IMR-90 (cell line): ENCODE measurements at regions not wholly inside any gene's neighbourhood (a gene's known extent, or its start where the extent isn't known, plus 50 kb on each side); places are given as distances from the start of the nearest gene placed in this dataset.

Experiments
- ATAC-seq: fragments of 200-7000 bp; cut with Tn5 transposase; 2 replicates; pipeline ENCODE4 v1.9.1; 2020; ENCODE audit warnings: low read depth, mild to moderate bottlenecking, moderate library complexity
- BruUV-seq: library from RNA; stranded (reverse); fragments of 400-500 nt; replicated peaks from 2 replicates; lab custom pipeline; 2021; lab: Mats Ljungman, UMichigan
- CTCF ChIA-PET: fragments of 300-600 bp; formaldehyde crosslinking; extraction: SDS; loops from one replicate; lab custom pipeline; 2021; ENCODE audit warnings: antibody characterized with exemption; lab: Yijun Ruan, JAX
- POLR2A ChIA-PET: fragments of 300-600 bp; sonication (Branson Sonifier 250); formaldehyde crosslinking; loops from one replicate; lab custom pipeline; 2022; ENCODE audit warnings: antibody characterized with exemption; ENCODE audit not compliant: unreplicated experiment; lab: Charles Lee
- DNase-seq: peaks from one replicate; pipeline ENCODE4 v3.0.0; 2013
- H2AFZ ChIP-seq: replicated peaks from 2 replicates; pipeline ENCODE3; 2013; ENCODE audit warnings: low read length, mild to moderate bottlenecking; ENCODE audit not compliant: poor library complexity
- H2AK5ac ChIP-seq: 2 replicates; pipeline ENCODE4 v1.6.1; 2013; ENCODE audit warnings: low read depth, low read length, inconsistent platforms
- H2AK9ac ChIP-seq: replicated peaks from 2 replicates; pipeline ENCODE3; 2013; ENCODE audit warnings: mild to moderate bottlenecking, low read depth, low read length, moderate library complexity; ENCODE audit not compliant: poor library complexity
- H2BK120ac ChIP-seq: 2 replicates; pipeline ENCODE4 v1.6.1; 2013; ENCODE audit warnings: low read depth, low read length, inconsistent platforms
- H2BK15ac ChIP-seq: 3 replicates; pipeline ENCODE4 v1.6.1; 2013; ENCODE audit warnings: low read depth, low read length, inconsistent platforms
- H2BK20ac ChIP-seq: 2 replicates; pipeline ENCODE4 v1.6.1; 2013; ENCODE audit warnings: low read depth, mild to moderate bottlenecking, inconsistent platforms, low read length, moderate library complexity
- H2BK5ac ChIP-seq: 2 replicates; pipeline ENCODE4 v1.6.1; 2013; ENCODE audit warnings: mild to moderate bottlenecking, low read depth, low read length, inconsistent platforms; ENCODE audit not compliant: poor library complexity, severe bottlenecking
- H3K14ac ChIP-seq: replicated peaks from 2 replicates; pipeline ENCODE4 v1.6.1; 2013; ENCODE audit warnings: low read depth, low read length, inconsistent platforms
- H3K18ac ChIP-seq: 2 replicates; pipeline ENCODE4 v1.6.1; 2013; ENCODE audit warnings: low read depth, low read length, control low read depth
- H3K23ac ChIP-seq: 2 replicates; pipeline ENCODE4 v1.6.1; 2013; ENCODE audit warnings: low read depth, low read length, inconsistent platforms
- H3K27ac ChIP-seq: 2 replicates; pipeline ENCODE4 v1.5.1; 2013; ENCODE audit warnings: mild to moderate bottlenecking, control low read depth, low read length; ENCODE audit not compliant: insufficient read depth
- H3K27me3 ChIP-seq: 2 replicates; pipeline ENCODE4 v1.6.1; 2013; ENCODE audit warnings: low read length; ENCODE audit not compliant: control insufficient read depth, insufficient read depth
- H3K36me3 ChIP-seq: 2 replicates; pipeline ENCODE4 v1.6.1; 2013; ENCODE audit warnings: low read length, mixed read lengths; ENCODE audit not compliant: control insufficient read depth, insufficient read depth
- H3K4ac ChIP-seq: 2 replicates; pipeline ENCODE4 v1.6.1; 2013; ENCODE audit warnings: low read depth, low read length, inconsistent platforms
- H3K4me1 ChIP-seq: 2 replicates; pipeline ENCODE4 v1.6.1; 2013; ENCODE audit warnings: low read length, mixed read lengths; ENCODE audit not compliant: control insufficient read depth, insufficient read depth
- H3K4me2 ChIP-seq: 2 replicates; pipeline ENCODE4 v1.6.1; 2013; ENCODE audit warnings: low read depth, mild to moderate bottlenecking, control low read depth, low read length, moderate library complexity
- H3K4me3 ChIP-seq: 2 replicates; pipeline ENCODE4 v1.5.1; 2013; ENCODE audit warnings: low read depth, mild to moderate bottlenecking, control low read depth, low read length, moderate library complexity; ENCODE audit not compliant: insufficient read depth
- H3K56ac ChIP-seq: 2 replicates; pipeline ENCODE4 v1.6.1; 2013; ENCODE audit warnings: low read length, inconsistent platforms; ENCODE audit not compliant: insufficient read depth; ENCODE audit errors: extremely low read depth
- H3K79me1 ChIP-seq, 2 experiments: 2 replicates each; pipeline ENCODE4 v1.6.1; 2013; ENCODE audit warnings: low read length in 2 of 2, inconsistent platforms in 1 of 2, low read depth in 1 of 2
- H3K9ac ChIP-seq: 2 replicates; pipeline ENCODE4 v1.6.1; 2013; ENCODE audit warnings: low read depth, low read length, control low read depth
- H3K9me1 ChIP-seq: 2 replicates; pipeline ENCODE4 v1.6.1; 2013; ENCODE audit warnings: low read length, inconsistent platforms; ENCODE audit not compliant: insufficient read depth
- H3K9me3 ChIP-seq: 2 replicates; pipeline ENCODE4 v1.6.1; 2013; ENCODE audit warnings: low read length; ENCODE audit not compliant: control insufficient read depth, insufficient read depth
- H4K20me1 ChIP-seq: 2 replicates; pipeline ENCODE4 v1.6.1; 2013; ENCODE audit warnings: low read length, inconsistent platforms; ENCODE audit not compliant: insufficient read depth
- H4K5ac ChIP-seq: 2 replicates; pipeline ENCODE4 v1.6.1; 2013; ENCODE audit warnings: mild to moderate bottlenecking, low read depth, low read length, control low read depth
- H4K8ac ChIP-seq, 2 experiments: 2 replicates each; pipeline ENCODE4 v1.6.1; 2013; ENCODE audit warnings: low read depth in 2 of 2, low read length in 2 of 2, control low read depth in 1 of 2, inconsistent platforms in 1 of 2
- H4K91ac ChIP-seq: 2 replicates; pipeline ENCODE4 v1.6.1; 2013; ENCODE audit warnings: low read depth, low read length, inconsistent platforms; ENCODE audit not compliant: insufficient read depth
- BHLHE40 ChIP-seq: fragments of 150-350 bp; IDR thresholded peaks from 2 replicates; pipeline ENCODE4 v1.6.1; 2016; ENCODE audit warnings: mild to moderate bottlenecking, low read depth, low read length
- CEBPB ChIP-seq: IDR thresholded peaks from 2 replicates; pipeline ENCODE4 v1.6.1; 2012; ENCODE audit warnings: low read depth, low read length, improper control_type of control experiment
- CHD1 ChIP-seq: IDR thresholded peaks from 2 replicates; pipeline ENCODE4 v1.6.1; 2012; ENCODE audit warnings: low read depth, low read length, improper control_type of control experiment
- FOS ChIP-seq: fragments of 150-350 bp; IDR thresholded peaks from 2 replicates; pipeline ENCODE4 v1.6.1; 2016; ENCODE audit warnings: low read depth, low read length
- MAFK ChIP-seq: IDR thresholded peaks from 2 replicates; pipeline ENCODE4 v1.6.1; 2012; ENCODE audit warnings: low read depth, low read length, improper control_type of control experiment
- MAZ ChIP-seq: IDR thresholded peaks from 2 replicates; pipeline ENCODE4 v1.6.1; 2012; ENCODE audit warnings: low read depth, mild to moderate bottlenecking, low read length, improper control_type of control experiment, moderate library complexity, borderline replicate concordance
- MXI1 ChIP-seq: IDR thresholded peaks from 2 replicates; pipeline ENCODE4 v1.6.1; 2012; ENCODE audit warnings: low read depth, mild to moderate bottlenecking, low read length, moderate library complexity, borderline replicate concordance
- NFE2L2 ChIP-seq: fragments of 150-350 bp; IDR thresholded peaks from 2 replicates; pipeline ENCODE4 v1.6.1; 2016; ENCODE audit warnings: low read depth, mild to moderate bottlenecking, low read length
- POLR2A ChIP-seq: IDR thresholded peaks from 2 replicates; pipeline ENCODE4 v1.6.1; 2012; ENCODE audit warnings: mild to moderate bottlenecking, low read depth, low read length
- RCOR1 ChIP-seq: IDR thresholded peaks from 2 replicates; pipeline ENCODE4 v1.6.1; 2012; ENCODE audit warnings: mild to moderate bottlenecking, low read length, improper control_type of control experiment; ENCODE audit not compliant: insufficient replicate concordance
- RFX5 ChIP-seq: IDR thresholded peaks from 2 replicates; pipeline ENCODE4 v1.8.0; 2012; ENCODE audit warnings: low read depth, mild to moderate bottlenecking, low read length, moderate library complexity
- SMC3 ChIP-seq: fragments of 150-350 bp; IDR thresholded peaks from 2 replicates; pipeline ENCODE4 v1.6.1; 2016; ENCODE audit warnings: low read depth, mild to moderate bottlenecking, antibody characterized with exemption, low read length, moderate library complexity
- dilution Hi-C: fragments of 300-500 bp; cut with HindIII; formaldehyde crosslinking; loops from one replicate; pipeline ENCODE4 v1.14.3; 2018; ENCODE audit warnings: low sequenced_read_pairs; ENCODE audit not compliant: unreplicated experiment
- in situ Hi-C: fragments of 300-500 bp; cut with MboI; formaldehyde crosslinking; loops from 3 replicates; pipeline ENCODE4 v1.14.3; 2019; ENCODE audit warnings: low sequenced_read_pairs, inconsistent platforms, mixed read lengths
- intact Hi-C: fragments of 100-400 bp; cut with micrococcal nuclease; formaldehyde crosslinking; loops from 2 replicates; pipeline ENCODE4 v1.10.0; 2022
- TF ChIP-seq, protein P1 (sequence below): fragments of 150-350 bp; IDR thresholded peaks from 2 replicates; pipeline ENCODE4 v1.6.1; 2016; ENCODE audit warnings: low read depth, mild to moderate bottlenecking, low read length, moderate library complexity, borderline replicate concordance
- TF ChIP-seq, protein P2 (sequence below): fragments of 150-350 bp; IDR thresholded peaks from 2 replicates; pipeline ENCODE4 v1.6.1; 2017; ENCODE audit warnings: mild to moderate bottlenecking, antibody characterized with exemption, low read length, low read depth
- TF ChIP-seq, protein P3 (sequence below): conservative IDR thresholded peaks from 2 replicates; pipeline ENCODE4 v1.5.1; 2012; ENCODE audit warnings: mild to moderate bottlenecking, low read depth, low read length, improper control_type of control experiment

DNA sequence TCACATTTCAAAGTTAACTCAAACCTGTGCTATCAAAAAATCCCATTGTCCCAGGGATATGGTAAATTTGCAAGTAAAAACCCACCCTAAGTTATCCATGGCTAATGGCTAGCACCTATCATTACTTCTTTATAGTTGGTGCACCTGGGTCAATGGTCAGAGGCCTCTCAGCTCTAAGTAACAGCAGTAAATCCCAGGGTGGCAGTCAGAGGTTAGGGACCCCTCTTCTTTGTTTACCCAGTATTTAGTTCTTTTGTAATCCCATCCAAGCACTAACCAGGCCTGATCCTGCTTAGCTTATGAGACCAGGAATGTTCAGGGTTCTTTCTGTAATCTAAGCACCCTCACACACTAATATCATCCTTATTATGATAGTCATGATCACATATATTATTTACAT, 52.1 kb upstream of the WWC1 start:
- dilution Hi-C loops: no loop called here

More for the DNA sequence above, 52.1 kb upstream of the WWC1 start:
- no peak overlapping the region for H2BK15ac ChIP-seq
- no peak overlapping the region for H3K4me3 ChIP-seq
- H2AFZ ChIP-seq: no peak overlapping the region
- no peak overlapping the region for H2AK5ac ChIP-seq
- no peak overlapping the region for H2AK9ac ChIP-seq
- H3K23ac ChIP-seq: no peak overlapping the region
- H3K56ac ChIP-seq: no peak overlapping the region
- H2BK20ac ChIP-seq: no peak overlapping the region
- no peaks in the 10 kb centered on the region for H3K9me3 ChIP-seq
- no peak overlapping the region for H4K8ac ChIP-seq
- no peak for DNase-seq
- POLR2A ChIA-PET: no interaction called here
- no peak overlapping the region for H3K18ac ChIP-seq
- intact Hi-C loops (no loop called here), in situ Hi-C loops (no loop called here)
- no peak overlapping the region for H3K14ac ChIP-seq
- no peak overlapping the region for H2BK5ac ChIP-seq
- CTCF ChIA-PET: no interaction called here
- TF ChIP-seq, protein P1, sequence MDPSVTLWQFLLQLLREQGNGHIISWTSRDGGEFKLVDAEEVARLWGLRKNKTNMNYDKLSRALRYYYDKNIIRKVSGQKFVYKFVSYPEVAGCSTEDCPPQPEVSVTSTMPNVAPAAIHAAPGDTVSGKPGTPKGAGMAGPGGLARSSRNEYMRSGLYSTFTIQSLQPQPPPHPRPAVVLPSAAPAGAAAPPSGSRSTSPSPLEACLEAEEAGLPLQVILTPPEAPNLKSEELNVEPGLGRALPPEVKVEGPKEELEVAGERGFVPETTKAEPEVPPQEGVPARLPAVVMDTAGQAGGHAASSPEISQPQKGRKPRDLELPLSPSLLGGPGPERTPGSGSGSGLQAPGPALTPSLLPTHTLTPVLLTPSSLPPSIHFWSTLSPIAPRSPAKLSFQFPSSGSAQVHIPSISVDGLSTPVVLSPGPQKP: no peak
- TF ChIP-seq NFE2L2: no peak
- TF ChIP-seq SMC3: no peak
- TF ChIP-seq POLR2A: no peak
- TF ChIP-seq, protein P2, sequence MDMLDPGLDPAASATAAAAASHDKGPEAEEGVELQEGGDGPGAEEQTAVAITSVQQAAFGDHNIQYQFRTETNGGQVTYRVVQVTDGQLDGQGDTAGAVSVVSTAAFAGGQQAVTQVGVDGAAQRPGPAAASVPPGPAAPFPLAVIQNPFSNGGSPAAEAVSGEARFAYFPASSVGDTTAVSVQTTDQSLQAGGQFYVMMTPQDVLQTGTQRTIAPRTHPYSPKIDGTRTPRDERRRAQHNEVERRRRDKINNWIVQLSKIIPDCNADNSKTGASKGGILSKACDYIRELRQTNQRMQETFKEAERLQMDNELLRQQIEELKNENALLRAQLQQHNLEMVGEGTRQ: no peak
- TF ChIP-seq, protein P3, sequence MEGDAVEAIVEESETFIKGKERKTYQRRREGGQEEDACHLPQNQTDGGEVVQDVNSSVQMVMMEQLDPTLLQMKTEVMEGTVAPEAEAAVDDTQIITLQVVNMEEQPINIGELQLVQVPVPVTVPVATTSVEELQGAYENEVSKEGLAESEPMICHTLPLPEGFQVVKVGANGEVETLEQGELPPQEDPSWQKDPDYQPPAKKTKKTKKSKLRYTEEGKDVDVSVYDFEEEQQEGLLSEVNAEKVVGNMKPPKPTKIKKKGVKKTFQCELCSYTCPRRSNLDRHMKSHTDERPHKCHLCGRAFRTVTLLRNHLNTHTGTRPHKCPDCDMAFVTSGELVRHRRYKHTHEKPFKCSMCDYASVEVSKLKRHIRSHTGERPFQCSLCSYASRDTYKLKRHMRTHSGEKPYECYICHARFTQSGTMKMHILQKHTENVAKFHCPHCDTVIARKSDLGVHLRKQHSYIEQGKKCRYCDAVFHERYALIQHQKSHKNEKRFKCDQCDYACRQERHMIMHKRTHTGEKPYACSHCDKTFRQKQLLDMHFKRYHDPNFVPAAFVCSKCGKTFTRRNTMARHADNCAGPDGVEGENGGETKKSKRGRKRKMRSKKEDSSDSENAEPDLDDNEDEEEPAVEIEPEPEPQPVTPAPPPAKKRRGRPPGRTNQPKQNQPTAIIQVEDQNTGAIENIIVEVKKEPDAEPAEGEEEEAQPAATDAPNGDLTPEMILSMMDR: no peak
- no peak for TF ChIP-seq MXI1
- TF ChIP-seq RCOR1: no peak
- TF ChIP-seq FOS: no peak
- no peak for TF ChIP-seq CHD1
- TF ChIP-seq CEBPB: no peak
- TF ChIP-seq RFX5: no peak
- no peak for TF ChIP-seq MAFK
- no peak for TF ChIP-seq MAZ
- TF ChIP-seq BHLHE40: no peak
- H3K4me1 ChIP-seq: no peaks in the 10 kb centered on the region
- H3K27me3 ChIP-seq: no peaks in the 10 kb centered on the region
- no peak overlapping the region for H3K4ac ChIP-seq
- no peak overlapping the region for H3K9ac ChIP-seq
- no peak overlapping the region for H3K27ac ChIP-seq
- no peaks in the 10 kb centered on the region for H3K36me3 ChIP-seq
- H4K5ac ChIP-seq: no peak overlapping the region
- no peak overlapping the region for H2BK120ac ChIP-seq
- no TSS peak for BruUV-seq
- H3K9me1 ChIP-seq: no peaks in the 10 kb centered on the region
- ATAC-seq: no peak
- no peak overlapping the region for H3K4me2 ChIP-seq
- H4K91ac ChIP-seq: no peak overlapping the region
- no peaks in the 10 kb centered on the region for H4K20me1 ChIP-seq
- H3K79me1 ChIP-seq: no peaks in the 10 kb centered on the region
